Germinal center (tissue), 1 donor: ENCODE measurements at regions not wholly inside any gene's neighbourhood (a gene's known extent, or its start where the extent isn't known, plus 50 kb on each side); places are given as distances from the start of the nearest gene placed in this dataset.

Source experiments
- DNase-seq: peaks from one replicate; pipeline ENCODE4 v3.0.0; 2012; ENCODE audit warnings: mixed read lengths, low spot score

DNA sequence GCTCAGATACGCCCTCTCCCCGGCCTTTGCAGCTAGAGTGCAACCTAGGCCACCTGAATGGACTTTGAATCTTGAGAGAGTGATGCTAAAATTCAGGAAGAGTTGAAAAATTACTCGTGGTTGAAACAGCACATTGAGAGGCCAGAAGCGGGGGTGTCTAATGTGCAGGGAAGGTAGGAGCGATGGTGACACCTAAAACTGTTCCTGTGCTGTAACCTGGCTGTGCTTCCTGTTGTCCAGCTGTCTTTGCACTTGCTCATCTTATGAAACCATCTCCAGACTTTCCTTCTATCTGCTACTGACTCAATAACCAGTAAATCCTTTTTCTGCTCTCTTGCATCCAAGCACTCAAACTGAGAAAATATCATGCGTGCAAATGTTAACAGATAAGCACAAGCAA is 106.4 kb upstream of the RPS6KA3 start:
- no peak for DNase-seq

DNA sequence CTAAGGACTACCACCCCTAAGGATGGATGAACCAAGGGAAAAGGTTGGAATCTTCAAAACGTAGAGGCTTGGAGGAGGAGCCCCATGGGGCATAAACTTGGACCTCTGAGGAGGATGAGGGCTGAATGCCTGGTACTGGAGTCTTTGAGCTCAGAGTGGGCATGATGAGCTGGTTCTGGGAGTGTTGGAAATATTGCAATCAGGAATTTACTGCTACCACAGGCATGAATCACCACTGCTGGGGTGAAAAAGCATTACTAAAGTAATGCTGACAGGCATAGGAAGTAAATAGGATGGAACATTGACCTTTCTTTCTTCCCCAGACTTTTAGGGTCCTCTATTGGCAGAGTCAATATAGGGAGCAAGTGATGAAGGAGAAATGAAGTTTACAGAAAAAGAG is 105.8 kb upstream of the RPS6KA3 start:
- DNase-seq = no peak

DNA sequence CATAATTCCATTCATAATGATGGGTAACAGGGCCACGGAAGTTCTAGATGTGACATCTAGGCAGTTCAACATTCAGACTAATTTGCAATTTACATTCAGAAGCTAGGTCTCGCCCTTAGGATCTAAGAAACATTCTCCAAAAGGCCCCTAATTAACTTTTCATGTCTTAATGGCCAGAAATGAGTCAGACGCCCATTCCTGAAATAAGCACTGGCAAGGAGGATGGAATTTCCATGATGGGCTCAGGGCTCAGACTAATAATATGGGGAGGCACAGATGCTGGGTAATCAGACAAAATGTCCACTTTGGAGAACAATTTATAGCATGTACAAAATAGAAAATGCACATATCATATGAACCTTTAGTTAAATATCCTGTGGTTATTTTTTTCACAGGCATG is 102.8 kb upstream of the RPS6KA3 start:
- no peak for DNase-seq

DNA sequence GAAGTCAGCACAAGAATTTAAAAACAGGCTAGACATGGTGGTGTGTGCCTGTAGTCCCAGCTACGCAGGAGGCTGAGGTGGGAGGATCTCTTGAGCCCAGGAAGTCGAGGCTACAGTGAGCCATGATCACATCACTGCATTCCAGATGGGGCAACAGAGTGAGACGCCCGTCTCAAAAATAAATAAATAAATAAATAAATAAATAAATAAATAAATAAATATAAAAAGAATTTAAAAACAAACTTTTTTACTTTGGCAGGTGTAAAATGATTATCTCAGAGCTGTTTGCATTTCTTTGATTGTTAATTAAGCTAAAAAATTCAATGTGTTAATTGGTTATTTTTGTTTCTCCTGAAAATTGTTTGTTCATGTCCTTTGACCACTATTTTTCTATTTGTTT is 97.5 kb upstream of the RPS6KA3 start:
- DNase-seq = no peak

DNA sequence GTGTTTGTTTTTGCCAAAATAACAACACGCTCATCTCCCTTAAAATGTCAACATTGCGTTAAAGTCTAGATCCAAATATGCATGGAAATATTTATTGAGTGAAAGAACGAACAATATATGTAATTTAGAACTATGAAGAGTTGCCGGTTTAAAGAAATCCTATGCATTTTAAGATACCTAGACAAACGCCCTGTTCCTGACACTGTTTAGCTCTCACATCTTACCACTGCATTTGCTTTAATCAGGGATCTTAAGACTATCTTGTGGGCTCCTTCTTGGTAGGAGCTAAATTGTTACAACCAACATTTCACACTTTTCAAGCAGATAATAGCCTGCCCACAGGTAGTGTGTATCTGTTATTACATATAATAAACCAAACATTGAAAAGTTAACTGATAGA is 96.6 kb upstream of the RPS6KA3 start:
- DNase-seq = no peak

DNA sequence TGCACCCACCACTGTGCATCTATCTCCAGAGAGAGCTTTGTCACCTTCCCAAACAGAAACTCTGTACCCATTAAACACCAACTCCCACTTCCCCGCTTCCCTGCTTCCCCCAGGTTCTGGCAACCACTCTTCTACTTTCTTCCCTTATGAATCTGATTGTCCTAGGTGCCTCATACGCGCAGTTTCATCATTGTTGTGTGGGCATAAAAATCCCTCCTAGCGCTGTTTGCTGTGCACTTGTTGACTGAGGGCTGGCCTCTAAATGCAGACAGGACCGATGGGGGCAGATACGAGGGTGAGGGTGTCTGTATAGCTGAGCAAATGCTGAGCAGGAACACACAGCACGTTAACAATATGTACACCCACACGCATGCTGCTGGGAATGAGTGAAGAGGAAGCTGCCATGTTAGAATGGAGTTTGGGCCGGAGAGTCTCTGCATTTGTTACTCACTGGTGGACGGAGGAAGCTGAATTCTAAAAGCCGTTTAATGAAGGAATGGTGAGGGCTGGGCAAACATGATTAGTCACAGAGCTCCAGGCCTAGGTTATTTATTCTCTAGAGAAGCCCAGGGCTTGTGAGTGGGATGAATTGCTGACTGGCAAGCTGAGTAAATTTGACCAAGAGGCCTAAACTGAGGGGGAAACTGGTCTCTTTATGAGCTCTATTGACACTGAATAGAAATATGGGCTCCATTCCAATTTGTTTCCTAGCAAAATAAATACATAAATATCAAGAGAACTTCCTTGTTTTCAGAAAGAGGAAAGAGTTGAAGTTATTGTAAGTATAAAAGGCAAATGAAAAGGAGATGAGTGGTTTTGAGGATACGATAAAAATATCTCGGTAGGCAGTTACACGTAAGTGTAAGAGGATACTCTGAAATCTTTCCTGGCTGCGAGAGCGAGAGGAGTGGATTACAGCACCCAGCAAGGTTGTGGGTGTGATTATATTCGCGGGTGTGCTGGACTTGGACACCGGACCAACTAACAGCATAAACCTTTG is 95.9 kb upstream of the RPS6KA3 start:
- DNase-seq = no peak

DNA sequence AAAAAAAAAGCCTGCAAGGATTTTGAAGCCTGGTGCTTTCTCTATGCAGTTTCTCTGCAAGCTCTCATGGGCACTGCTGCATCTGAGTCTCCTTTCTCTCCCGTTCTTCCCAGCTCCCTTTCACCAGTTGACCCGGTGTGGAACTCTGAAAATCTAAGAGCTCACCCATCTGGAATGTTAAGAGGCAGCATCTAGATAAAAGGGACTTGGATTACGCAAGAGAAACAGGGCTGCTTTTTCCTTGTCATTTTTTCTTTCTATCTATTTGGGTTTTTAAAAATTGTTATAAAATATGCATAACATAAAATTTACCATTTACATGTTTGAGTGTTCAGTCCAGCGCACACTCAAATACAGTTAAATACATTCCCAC is 95.2 kb upstream of the RPS6KA3 start:
- no peak for DNase-seq

DNA sequence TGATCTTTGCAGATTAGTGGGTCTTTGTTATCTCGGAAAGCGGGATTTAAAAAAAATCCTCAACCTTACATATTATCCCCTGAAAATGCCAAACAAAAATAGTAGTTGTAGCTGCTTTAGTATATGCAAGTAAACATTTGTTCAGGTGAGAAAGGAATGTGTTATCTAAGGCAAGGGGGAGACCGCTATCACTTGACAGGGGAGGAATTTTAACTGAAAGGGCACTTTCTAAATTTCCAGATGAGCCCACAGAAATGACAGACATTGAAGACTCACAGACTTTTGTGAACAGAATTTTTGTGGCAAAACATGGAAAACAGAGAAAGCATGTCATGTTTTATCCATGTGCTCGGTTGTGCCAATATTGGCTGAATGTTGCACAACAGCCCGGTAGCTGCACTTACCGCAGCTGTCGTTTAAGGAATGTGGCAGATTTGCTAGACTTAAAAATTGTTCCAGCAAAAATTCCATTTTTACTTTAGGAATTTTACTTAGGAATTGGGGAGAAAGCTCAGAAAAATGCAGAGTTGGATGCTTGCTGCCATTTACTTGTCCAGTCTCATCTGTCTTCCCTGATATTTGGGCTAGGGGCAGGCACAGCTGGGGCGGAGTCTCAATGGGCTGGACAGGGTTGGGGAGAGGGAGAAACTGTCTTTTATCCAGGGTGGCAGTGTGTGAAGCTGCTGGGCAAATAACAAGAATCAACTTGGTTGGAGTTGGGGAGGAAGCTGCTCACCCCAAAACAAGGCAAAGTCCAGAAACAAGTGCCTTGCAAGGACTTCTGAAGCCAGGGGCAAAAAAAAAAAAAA is 94.6 kb upstream of the RPS6KA3 start:
- DNase-seq = no peak

DNA sequence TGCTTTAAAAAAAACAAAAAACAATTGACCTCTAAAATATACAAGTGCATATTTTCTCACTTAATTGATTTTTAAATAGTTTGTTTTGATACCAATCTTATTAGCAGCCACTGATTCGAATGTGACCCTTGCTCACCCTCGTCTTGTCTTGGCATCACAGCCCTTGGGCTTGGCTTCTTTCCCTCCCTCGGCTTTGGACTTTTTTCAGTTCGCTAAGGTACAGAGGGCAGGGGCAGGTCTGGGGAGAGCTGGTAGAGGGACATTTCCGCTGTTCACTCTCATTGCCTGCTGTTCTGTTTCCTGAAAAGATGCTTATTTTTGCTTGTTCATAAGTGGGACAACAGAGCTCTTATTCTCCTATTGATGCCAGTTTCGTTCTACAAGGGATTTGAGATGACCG is 88.5 kb upstream of the RPS6KA3 start:
- DNase-seq = no peak

DNA sequence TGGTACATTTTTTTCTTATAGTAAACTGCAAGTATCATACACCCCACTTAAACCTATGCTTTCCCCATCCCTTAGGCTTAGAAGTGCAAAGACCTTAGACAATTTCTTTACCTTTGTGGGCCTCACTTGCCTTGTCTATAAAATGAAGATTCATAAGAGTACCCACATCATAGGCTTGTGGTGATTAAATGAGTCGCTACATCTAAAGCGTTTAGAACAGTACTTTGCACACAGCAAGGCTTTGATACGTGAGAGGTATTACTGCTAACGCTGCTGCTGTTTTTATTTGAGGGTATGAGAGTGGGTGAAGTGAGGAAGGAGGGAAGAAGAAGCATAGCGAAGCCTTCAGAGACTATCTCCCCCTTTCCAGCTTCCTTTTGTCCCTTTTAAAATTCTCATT is 87.8 kb upstream of the RPS6KA3 start:
- DNase-seq = no peak

DNA sequence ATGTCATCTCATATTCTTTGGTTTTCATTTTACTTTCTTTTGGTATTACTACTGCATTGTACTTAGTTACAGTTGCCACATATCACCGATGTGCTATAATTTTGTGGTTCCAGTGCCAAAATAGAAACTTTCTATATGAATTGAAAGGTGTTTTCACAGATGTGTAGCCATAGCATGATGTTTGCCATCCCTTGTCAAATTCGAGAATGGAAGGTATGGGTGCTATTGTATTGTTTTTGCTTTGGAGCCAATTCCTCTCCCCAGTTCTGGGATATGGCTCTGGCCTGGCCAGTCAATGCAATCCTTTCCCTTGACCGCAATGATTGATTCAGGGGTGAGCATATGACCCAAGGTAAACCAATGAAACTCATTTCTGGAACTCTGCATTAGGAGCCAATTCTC is 86.2 kb upstream of the RPS6KA3 start:
- DNase-seq = no peak

DNA sequence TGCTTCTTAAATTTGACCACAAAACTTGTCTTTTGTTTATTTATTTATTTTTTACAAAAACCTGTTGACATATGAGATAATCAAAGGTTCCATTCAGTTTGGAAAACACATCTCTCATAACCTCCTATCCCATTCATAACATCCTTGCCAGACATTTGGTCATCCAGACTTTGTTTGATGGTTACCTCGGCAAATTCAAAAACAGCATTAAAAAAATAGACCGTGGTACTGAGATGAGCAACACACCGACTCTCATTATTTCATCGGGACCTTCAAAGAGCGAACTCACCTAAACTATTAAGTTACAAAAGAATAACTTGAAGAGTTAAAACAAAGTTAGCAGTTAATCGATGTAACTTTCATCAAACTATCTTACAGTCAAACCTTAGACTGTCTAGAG is 85.8 kb upstream of the RPS6KA3 start:
- no peak for DNase-seq

DNA sequence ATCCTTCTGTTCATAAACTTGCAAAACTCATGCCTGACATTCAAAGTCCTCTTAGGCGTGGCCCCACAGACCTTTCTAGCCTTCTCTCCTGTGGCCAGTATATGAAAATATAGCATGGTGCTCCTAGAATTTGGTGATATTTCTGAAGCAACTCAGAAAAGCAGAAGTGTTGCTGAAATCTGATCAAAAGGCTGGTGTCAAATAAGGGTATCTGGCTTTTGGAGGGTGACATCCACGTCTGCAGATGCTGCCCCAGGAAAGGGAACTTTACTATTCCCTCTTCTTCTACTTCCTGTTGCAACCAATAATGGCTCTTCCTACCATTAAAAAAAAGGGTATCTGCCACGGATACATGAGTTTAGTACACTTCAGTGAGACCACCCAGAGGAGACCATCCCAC is 83.9 kb upstream of the RPS6KA3 start:
- DNase-seq = no peak

DNA sequence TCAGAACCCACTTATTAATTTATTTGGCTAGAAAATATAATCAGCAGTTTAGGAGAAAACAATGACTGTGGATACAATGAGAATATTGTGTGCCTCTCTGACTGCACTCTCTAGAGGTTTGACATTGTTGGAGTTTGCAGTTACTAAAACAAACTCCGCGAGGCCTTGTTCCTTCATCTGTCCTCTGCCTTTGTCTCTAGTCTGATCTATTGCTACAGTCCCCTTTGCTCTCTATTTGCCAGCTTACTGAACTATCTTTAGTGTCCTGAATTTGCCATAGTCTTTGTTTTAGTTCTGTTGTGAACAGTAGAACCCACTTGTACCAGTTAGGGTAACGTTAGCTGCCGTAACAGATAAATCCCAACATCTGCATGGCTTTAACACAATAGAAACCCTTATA is 81.4 kb upstream of the RPS6KA3 start:
- DNase-seq = no peak

DNA sequence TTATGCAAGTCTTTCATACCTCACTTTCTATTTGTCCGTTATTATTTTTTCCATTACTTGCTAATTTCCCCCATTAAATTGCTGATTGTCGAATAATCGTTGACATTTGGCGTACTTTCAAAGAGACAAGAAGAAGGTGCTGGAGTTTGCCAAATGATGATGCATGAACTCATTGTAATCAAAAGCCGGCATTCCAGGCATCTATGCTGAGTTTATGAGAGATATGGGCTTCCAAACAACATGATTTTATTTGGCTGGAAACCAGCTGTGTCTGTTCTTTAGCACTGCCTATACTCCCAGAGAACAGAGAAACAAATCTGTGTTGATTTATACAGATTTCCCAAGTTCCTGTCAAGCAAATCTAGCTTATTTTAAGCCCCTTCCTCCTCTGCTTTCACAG is 80.8 kb upstream of the RPS6KA3 start:
- DNase-seq = no peak

DNA sequence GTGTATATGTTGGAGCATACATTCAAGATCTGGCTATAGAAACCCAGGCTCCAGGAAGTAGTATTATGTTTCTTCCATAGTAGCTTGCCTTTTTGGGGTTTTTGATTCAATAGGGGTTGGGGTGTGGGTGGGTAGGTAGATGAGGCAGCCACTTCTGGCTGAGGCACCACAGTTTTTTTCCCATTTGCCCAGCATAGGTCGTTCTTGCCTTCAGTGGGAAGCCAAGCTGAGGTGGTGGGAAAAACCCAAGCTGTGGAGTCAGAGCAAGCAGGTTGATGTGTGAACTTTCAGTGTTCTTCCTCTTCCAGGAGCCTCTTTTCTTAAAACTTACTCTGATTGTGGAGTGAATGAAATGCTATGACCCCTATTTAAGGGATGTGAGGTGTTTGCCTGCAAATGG is 67.0 kb upstream of the RPS6KA3 start:
- DNase-seq = no peak

DNA sequence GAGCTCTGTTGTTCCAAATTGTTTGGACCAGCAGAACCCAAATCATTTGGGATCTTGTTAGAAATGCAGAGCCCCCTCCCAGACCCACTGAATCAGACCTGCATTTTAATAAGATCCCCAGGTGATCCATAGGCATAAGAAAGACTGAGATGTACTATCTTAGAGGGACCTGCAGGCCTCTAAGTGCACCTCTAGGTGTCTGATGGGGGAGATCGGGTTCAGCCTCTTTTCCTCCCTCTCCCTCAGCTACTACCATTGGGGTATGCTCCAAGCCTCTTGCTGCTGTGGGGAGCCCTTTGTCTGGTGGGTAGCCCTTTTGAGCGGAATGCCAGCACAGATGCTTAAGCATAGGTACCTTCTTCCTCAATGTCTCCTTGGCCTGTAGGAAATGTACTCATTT is 63.8 kb upstream of the RPS6KA3 start:
- no peak for DNase-seq

DNA sequence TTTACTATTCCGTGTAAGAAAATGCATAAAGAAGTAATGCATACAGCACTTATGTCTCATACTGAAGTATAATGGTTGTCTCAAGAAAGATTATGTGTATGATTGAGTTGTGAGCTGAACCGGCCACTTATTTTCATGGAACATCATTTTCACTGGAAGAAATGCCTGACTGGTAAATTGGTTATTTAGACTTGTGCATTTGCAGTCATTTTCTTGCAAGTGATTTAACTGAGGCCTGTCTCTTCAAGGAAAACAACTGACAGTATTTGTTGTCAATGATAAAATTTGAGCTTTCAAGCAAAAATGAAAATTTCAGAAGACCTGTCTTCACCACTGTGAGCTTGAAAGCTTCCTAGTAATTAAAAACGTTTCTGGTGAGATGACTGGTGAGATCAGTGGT is 62.7 kb upstream of the RPS6KA3 start:
- DNase-seq = no peak

DNA sequence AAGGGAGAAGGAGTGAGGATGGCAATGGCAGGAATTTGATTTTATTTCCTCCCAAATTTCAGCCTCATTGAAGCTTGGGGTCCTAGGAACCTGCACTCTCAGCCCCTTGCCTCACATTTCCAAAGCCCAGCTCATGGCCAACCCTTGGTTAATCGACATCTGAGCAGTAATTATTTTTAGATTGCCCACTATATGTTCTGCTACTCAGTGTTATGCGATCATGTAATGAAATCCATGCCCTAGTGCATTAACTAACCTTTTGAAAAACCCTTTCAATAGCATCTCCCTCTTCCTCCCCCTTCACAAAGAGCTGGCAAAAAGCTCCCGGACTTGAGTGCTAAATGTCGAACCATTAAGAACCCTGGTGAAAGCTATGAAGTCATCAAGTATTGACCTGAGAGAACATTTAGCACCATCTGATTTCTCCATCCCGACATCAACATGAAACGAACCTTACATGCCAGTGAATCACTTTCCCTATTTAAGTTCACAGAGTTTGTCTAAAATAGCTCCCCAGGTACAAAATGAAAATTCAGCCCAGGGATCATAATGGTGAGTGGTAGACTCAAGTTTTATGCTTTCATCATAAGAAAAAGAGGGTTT is 59.2 kb upstream of the RPS6KA3 start:
- DNase-seq = no peak

DNA sequence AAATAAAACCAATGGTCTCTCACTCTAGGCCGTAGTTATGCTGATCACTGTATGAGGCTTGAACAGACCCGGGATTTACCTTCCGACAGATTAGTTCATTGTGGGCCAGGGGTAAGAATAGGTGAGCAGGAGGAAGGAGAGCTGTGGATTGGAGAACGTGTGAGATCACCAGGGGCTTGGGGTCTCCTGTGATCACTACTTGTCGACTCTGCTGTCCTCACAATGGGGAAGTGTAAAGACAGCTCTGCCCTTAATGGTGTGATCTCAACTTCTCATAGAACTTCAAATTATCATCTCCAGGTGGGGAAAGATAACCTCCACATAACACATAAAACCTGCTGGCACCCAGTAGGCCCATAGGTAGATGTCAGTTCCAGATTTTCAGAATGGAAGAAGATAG is 56.2 kb upstream of the RPS6KA3 start:
- DNase-seq = no peak

DNA sequence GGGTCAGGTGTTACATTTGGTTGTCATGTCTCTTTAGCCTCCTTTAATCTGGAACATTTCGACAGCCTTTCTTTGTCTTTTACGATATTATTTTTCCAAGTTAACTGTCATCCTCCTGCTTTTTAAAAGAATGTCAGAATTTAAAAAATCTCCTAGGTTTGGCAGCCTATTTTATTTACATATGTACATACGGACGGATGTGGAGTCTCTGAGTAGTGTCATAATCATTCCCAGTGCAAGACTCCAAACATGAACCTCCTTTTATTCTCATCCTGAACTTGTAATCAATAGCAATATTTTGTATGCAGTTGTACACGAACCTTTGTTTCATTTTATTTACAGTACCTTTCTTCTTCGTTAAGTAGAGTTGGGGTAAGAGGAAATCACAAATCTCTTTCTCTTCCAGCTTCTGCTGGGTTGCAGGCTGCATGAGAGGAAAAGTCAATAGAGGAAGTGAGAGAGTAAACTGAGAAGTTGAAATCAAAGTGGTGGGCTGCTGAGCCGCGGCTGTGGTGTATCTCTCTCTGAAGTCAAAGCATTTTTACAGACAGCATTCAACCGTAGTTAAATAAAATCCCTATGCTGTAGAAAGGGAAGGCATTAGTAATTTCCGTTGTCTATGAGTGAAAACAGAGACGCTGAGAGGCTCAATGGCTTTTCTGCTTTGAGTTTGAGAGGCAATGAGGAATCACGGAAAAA is 53.9 kb upstream of the RPS6KA3 start:
- peak; percentile 19 for DNase-seq

DNA sequence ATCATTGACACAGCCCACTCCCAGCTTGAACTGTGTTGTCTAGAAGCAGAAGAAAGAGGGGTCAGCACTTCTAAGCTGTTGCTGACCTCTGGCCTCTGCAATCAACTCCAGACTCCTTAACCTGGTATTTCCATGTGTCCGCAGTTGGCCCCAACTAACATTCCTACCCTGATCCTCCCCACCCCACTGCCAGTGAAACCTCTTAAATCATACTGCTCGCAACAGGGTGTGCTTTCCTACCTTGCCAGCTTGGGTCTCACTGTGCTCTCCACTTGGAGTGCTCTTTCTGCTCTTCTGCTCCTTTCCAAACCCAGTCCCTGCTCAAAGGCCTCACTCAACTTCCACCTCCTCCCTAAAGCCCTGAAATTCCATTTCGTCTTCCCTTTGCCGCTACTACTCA is 52.3 kb upstream of the RPS6KA3 start:
- DNase-seq = no peak
